HepG2 (cell line): ENCODE measurements at regions not wholly inside any gene's neighbourhood (a gene's known extent, or its start where the extent isn't known, plus 50 kb on each side); places are given as distances from the start of the nearest gene placed in this dataset.

Source experiments
- ATAC-seq: fragments of 200-7000 bp; cut with Tn5 transposase; 3 replicates; pipeline ENCODE4 v1.9.1; 2020; ENCODE audit warnings: mild to moderate bottlenecking, moderate library complexity
- BruUV-seq: library from RNA; stranded (reverse); fragments of 400-500 nt; replicated peaks from 2 replicates; lab custom pipeline; 2021; lab: Mats Ljungman, UMichigan
- CTCF ChIA-PET: fragments of 300-600 bp; formaldehyde crosslinking; extraction: SDS; loops from one replicate; lab custom pipeline; 2021; ENCODE audit warnings: low total read pairs, inconsistent platforms, low intra/inter-chr PET ratio; lab: Yijun Ruan, JAX
- POLR2A ChIA-PET: fragments of 350-600 bp; sonication (Branson Sonifier 250); formaldehyde crosslinking; loops from one replicate; lab custom pipeline; 2020; ENCODE audit warnings: antibody characterized with exemption, inconsistent platforms; lab: Yijun Ruan, JAX
- DNase-seq: peaks from one replicate; pipeline ENCODE4 v3.0.0-alpha.2; 2015; ENCODE audit warnings: low spot score
- FAIRE-seq: peaks from 3 replicates; lab custom pipeline; 2011; peaks lifted over from hg19 to GRCh38; lab: Jason Lieb, UNC
- H2AFZ ChIP-seq: one replicate; pipeline ENCODE4 v1.6.1; 2011; ENCODE audit warnings: low read length, inconsistent platforms
- H3K27ac ChIP-seq: fragments of 300-600 bp; 3 replicates; pipeline ENCODE4 v1.8.0; 2011; ENCODE audit warnings: mixed run types, mild to moderate bottlenecking, mixed read lengths, low read length, inconsistent platforms; ENCODE audit not compliant: insufficient read depth; ENCODE audit errors: extremely low read length
- H3K27me3 ChIP-seq, 2 experiments: fragments of 200-600 bp in 1 of 2; 2 replicates in 1 of 2; 3 replicates in 1 of 2; pipeline versions ENCODE4 v1.6.0 to v1.8.0; 2011; ENCODE audit warnings: low read length in 2 of 2, mild to moderate bottlenecking in 2 of 2, moderate library complexity in 2 of 2, inconsistent platforms in 1 of 2; ENCODE audit not compliant: insufficient read depth in 2 of 2, control insufficient read depth in 1 of 2
- H3K36me3 ChIP-seq, 2 experiments: fragments of 200-600 bp in 1 of 2; replicated peaks in 1 of 2; 2 replicates in 1 of 2; 3 replicates in 1 of 2; pipeline versions ENCODE4 v1.5.1 to v1.8.0; 2011; ENCODE audit warnings: low read length in 2 of 2, inconsistent platforms in 1 of 2; ENCODE audit not compliant: insufficient read depth in 2 of 2, control insufficient read depth in 1 of 2
- H3K4me1 ChIP-seq: 2 replicates; pipeline ENCODE4 v1.5.1; 2012; ENCODE audit warnings: low read length, inconsistent platforms; ENCODE audit not compliant: insufficient read depth
- H3K4me2 ChIP-seq: 2 replicates; pipeline ENCODE4 v1.6.0; 2011; ENCODE audit warnings: low read depth, low read length, inconsistent platforms
- H3K4me3 ChIP-seq, 3 experiments: fragments of 200-600 bp in 1 of 3; sonication (generic), shearing (Covaris generic) in 1 of 3; replicated peaks in 1 of 3; 2 replicates each; pipeline ENCODE4 v1.5.1; 2011 to 2016; ENCODE audit warnings: low read length in 3 of 3, inconsistent platforms in 2 of 3, low read depth in 2 of 3, mild to moderate bottlenecking in 2 of 3, control low read depth in 1 of 3, mixed read lengths in 1 of 3; ENCODE audit not compliant: insufficient read depth in 1 of 3
- H3K79me2 ChIP-seq: one replicate; pipeline ENCODE4 v1.6.1; 2011; ENCODE audit warnings: low read length, inconsistent platforms; ENCODE audit not compliant: insufficient read depth
- H3K9ac ChIP-seq: 2 replicates; pipeline ENCODE4 v1.6.0; 2011; ENCODE audit warnings: mild to moderate bottlenecking, low read depth, low read length, inconsistent platforms; ENCODE audit not compliant: insufficient read depth
- H3K9me3 ChIP-seq: 2 replicates; pipeline ENCODE4 v1.5.1; 2012; ENCODE audit warnings: mild to moderate bottlenecking, low read length
- H4K20me1 ChIP-seq: 2 replicates; pipeline ENCODE4 v1.6.0; 2011; ENCODE audit warnings: inconsistent platforms, mild to moderate bottlenecking, low read length, moderate library complexity; ENCODE audit not compliant: insufficient read depth
- KDM5B ChIP-seq: sonication (generic); formaldehyde crosslinking; IDR thresholded peaks from 2 replicates; pipeline ENCODE4 v1.4.0; 2020; ENCODE audit warnings: missing genetic modification reagents, mild to moderate bottlenecking, borderline replicate concordance
- ZNF143 ChIP-seq: sonication (generic); formaldehyde crosslinking; IDR thresholded peaks from 2 replicates; pipeline ENCODE4 v1.4.0; 2020; ENCODE audit warnings: missing genetic modification reagents
- ZNF777 ChIP-seq: sonication (generic); formaldehyde crosslinking; IDR thresholded peaks from 2 replicates; pipeline ENCODE4 v1.4.0; 2020; ENCODE audit warnings: missing genetic modification reagents
- WGBS: methylation state at CpG from one replicate; pipeline ENCODE4 v1.1.6; 2017; ENCODE audit warnings: low lambda C conversion rate; 5-methylcytosine and 5-hydroxymethylcytosine counted together
- in situ Hi-C: cut with HindIII; loops from 2 replicates; pipeline ENCODE4 v1.10.0; 2017; ENCODE audit warnings: low pct_unique_long_range_greater_than_20kb; ENCODE audit not compliant: extremely low pct_ligation_motif_present
- intact Hi-C: fragments of 100-400 bp; cut with micrococcal nuclease; formaldehyde crosslinking; loops from one replicate; pipeline ENCODE4 v1.10.0; 2022; ENCODE audit not compliant: unreplicated experiment
- TF ChIP-seq, protein P1 (sequence below), 2 experiments: sonication (generic) in 1 of 2; formaldehyde crosslinking in 1 of 2; IDR thresholded peaks; 2 replicates each; pipeline versions ENCODE4 v1.4.0 to v1.6.1; 2016 to 2020; ENCODE audit warnings: borderline replicate concordance in 1 of 2, low read depth in 1 of 2, mild to moderate bottlenecking in 1 of 2, missing genetic modification reagents in 1 of 2
- TF ChIP-seq, protein P2 (sequence below): fragments of 450-650 bp; IDR thresholded peaks from 2 replicates; pipeline ENCODE4 v1.6.1; 2016

- TF ChIP-seq, protein P1, sequence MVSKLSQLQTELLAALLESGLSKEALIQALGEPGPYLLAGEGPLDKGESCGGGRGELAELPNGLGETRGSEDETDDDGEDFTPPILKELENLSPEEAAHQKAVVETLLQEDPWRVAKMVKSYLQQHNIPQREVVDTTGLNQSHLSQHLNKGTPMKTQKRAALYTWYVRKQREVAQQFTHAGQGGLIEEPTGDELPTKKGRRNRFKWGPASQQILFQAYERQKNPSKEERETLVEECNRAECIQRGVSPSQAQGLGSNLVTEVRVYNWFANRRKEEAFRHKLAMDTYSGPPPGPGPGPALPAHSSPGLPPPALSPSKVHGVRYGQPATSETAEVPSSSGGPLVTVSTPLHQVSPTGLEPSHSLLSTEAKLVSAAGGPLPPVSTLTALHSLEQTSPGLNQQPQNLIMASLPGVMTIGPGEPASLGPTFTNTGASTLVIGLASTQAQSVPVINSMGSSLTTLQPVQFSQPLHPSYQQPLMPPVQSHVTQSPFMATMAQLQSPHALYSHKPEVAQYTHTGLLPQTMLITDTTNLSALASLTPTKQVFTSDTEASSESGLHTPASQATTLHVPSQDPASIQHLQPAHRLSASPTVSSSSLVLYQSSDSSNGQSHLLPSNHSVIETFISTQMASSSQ (IDR thresholded peaks at IDR 0.05; ENCODE audit: low read depth) = no peak
- TF ChIP-seq, protein P1 (CRISPR knock-in tag; IDR thresholded peaks at IDR 0.05; ENCODE audit: borderline replicate concordance) = no peak
- TF ChIP-seq KDM5B (CRISPR knock-in tag) = no peak
- TF ChIP-seq, protein P2, sequence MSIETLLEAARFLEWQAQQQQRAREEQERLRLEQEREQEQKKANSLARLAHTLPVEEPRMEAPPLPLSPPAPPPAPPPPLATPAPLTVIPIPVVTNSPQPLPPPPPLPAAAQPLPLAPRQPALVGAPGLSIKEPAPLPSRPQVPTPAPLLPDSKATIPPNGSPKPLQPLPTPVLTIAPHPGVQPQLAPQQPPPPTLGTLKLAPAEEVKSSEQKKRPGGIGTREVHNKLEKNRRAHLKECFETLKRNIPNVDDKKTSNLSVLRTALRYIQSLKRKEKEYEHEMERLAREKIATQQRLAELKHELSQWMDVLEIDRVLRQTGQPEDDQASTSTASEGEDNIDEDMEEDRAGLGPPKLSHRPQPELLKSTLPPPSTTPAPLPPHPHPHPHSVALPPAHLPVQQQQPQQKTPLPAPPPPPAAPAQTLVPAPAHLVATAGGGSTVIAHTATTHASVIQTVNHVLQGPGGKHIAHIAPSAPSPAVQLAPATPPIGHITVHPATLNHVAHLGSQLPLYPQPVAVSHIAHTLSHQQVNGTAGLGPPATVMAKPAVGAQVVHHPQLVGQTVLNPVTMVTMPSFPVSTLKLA = peak; percentile 93
- no peak for TF ChIP-seq ZNF777 (CRISPR knock-in tag)
- no peak for TF ChIP-seq ZNF143 (CRISPR knock-in tag)
- H3K27me3 ChIP-seq = peaks cover 0 to 2% of the 10 kb centered on the region in 2 experiments; a peak in 1 of 5 replicates
- H3K27ac ChIP-seq = no peak overlapping the region
- H3K4me3 ChIP-seq = no peak overlapping the region
- ATAC-seq (no peak), DNase-seq (no peak), FAIRE-seq (no peak)
- no TSS peak for BruUV-seq
- H3K79me2 ChIP-seq = no peaks in the 10 kb centered on the region
- WGBS = 13% methylated on average over 15 of the region's 15 CpGs
- no peak overlapping the region for H3K4me2 ChIP-seq
- H3K9me3 ChIP-seq = no peaks in the 10 kb centered on the region
- no peaks in the 10 kb centered on the region for H4K20me1 ChIP-seq
- H2AFZ ChIP-seq = no peak overlapping the region
- POLR2A ChIA-PET = no interaction called here
- CTCF ChIA-PET = no interaction called here
- intact Hi-C loops = no loop called here
- no peaks in the 10 kb centered on the region for H3K4me1 ChIP-seq
- no peak overlapping the region for H3K9ac ChIP-seq
- no peaks in the 10 kb centered on the region for H3K36me3 ChIP-seq
- in situ Hi-C loops = no loop called here
Measured at GRCh38 chr16:49014277-49015224, 267.1 kb downstream of the CBLN1 start.
